HepG2 (cell line): ENCODE measurements at regions not wholly inside any gene's neighbourhood (a gene's known extent, or its start where the extent isn't known, plus 50 kb on each side); places are given as distances from the start of the nearest gene placed in this dataset.

ENCODE experiments used
- ATAC-seq: fragments of 200-7000 bp; cut with Tn5 transposase; 3 replicates; pipeline ENCODE4 v1.9.1; 2020; ENCODE audit warnings: mild to moderate bottlenecking, moderate library complexity
- BruUV-seq: library from RNA; stranded (reverse); fragments of 400-500 nt; replicated peaks from 2 replicates; lab custom pipeline; 2021; lab: Mats Ljungman, UMichigan
- CTCF ChIA-PET: fragments of 300-600 bp; formaldehyde crosslinking; extraction: SDS; loops from one replicate; lab custom pipeline; 2021; ENCODE audit warnings: low total read pairs, inconsistent platforms, low intra/inter-chr PET ratio; lab: Yijun Ruan, JAX
- POLR2A ChIA-PET: fragments of 350-600 bp; sonication (Branson Sonifier 250); formaldehyde crosslinking; loops from one replicate; lab custom pipeline; 2020; ENCODE audit warnings: antibody characterized with exemption, inconsistent platforms; lab: Yijun Ruan, JAX
- DNase-seq: peaks from one replicate; pipeline ENCODE4 v3.0.0-alpha.2; 2015; ENCODE audit warnings: low spot score
- FAIRE-seq: peaks from 3 replicates; lab custom pipeline; 2011; peaks lifted over from hg19 to GRCh38; lab: Jason Lieb, UNC
- H2AFZ ChIP-seq: one replicate; pipeline ENCODE4 v1.6.1; 2011; ENCODE audit warnings: low read length, inconsistent platforms
- H3K27ac ChIP-seq: fragments of 300-600 bp; 3 replicates; pipeline ENCODE4 v1.8.0; 2011; ENCODE audit warnings: mixed run types, mild to moderate bottlenecking, mixed read lengths, low read length, inconsistent platforms; ENCODE audit not compliant: insufficient read depth; ENCODE audit errors: extremely low read length
- H3K27me3 ChIP-seq, 2 experiments: fragments of 200-600 bp in 1 of 2; 2 replicates in 1 of 2; 3 replicates in 1 of 2; pipeline versions ENCODE4 v1.6.0 to v1.8.0; 2011; ENCODE audit warnings: low read length in 2 of 2, mild to moderate bottlenecking in 2 of 2, moderate library complexity in 2 of 2, inconsistent platforms in 1 of 2; ENCODE audit not compliant: insufficient read depth in 2 of 2, control insufficient read depth in 1 of 2
- H3K36me3 ChIP-seq, 2 experiments: fragments of 200-600 bp in 1 of 2; replicated peaks in 1 of 2; 2 replicates in 1 of 2; 3 replicates in 1 of 2; pipeline versions ENCODE4 v1.5.1 to v1.8.0; 2011; ENCODE audit warnings: low read length in 2 of 2, inconsistent platforms in 1 of 2; ENCODE audit not compliant: insufficient read depth in 2 of 2, control insufficient read depth in 1 of 2
- H3K4me1 ChIP-seq: 2 replicates; pipeline ENCODE4 v1.5.1; 2012; ENCODE audit warnings: low read length, inconsistent platforms; ENCODE audit not compliant: insufficient read depth
- H3K4me2 ChIP-seq: 2 replicates; pipeline ENCODE4 v1.6.0; 2011; ENCODE audit warnings: low read depth, low read length, inconsistent platforms
- H3K4me3 ChIP-seq, 3 experiments: fragments of 200-600 bp in 1 of 3; sonication (generic), shearing (Covaris generic) in 1 of 3; replicated peaks in 1 of 3; 2 replicates each; pipeline ENCODE4 v1.5.1; 2011 to 2016; ENCODE audit warnings: low read length in 3 of 3, inconsistent platforms in 2 of 3, low read depth in 2 of 3, mild to moderate bottlenecking in 2 of 3, control low read depth in 1 of 3, mixed read lengths in 1 of 3; ENCODE audit not compliant: insufficient read depth in 1 of 3
- H3K79me2 ChIP-seq: one replicate; pipeline ENCODE4 v1.6.1; 2011; ENCODE audit warnings: low read length, inconsistent platforms; ENCODE audit not compliant: insufficient read depth
- H3K9ac ChIP-seq: 2 replicates; pipeline ENCODE4 v1.6.0; 2011; ENCODE audit warnings: mild to moderate bottlenecking, low read depth, low read length, inconsistent platforms; ENCODE audit not compliant: insufficient read depth
- H3K9me3 ChIP-seq: 2 replicates; pipeline ENCODE4 v1.5.1; 2012; ENCODE audit warnings: mild to moderate bottlenecking, low read length
- H4K20me1 ChIP-seq: 2 replicates; pipeline ENCODE4 v1.6.0; 2011; ENCODE audit warnings: inconsistent platforms, mild to moderate bottlenecking, low read length, moderate library complexity; ENCODE audit not compliant: insufficient read depth
- ARHGAP35 ChIP-seq: sonication (generic); formaldehyde crosslinking; IDR thresholded peaks from 2 replicates; pipeline ENCODE4 v1.9.0; 2022; ENCODE audit warnings: mild to moderate bottlenecking, inconsistent platforms, moderate library complexity, missing genetic modification reagents, borderline replicate concordance
- GTF3A ChIP-seq: sonication (generic); formaldehyde crosslinking; conservative IDR thresholded peaks from 2 replicates; pipeline ENCODE4 v1.4.0; 2020; ENCODE audit warnings: mild to moderate bottlenecking, missing genetic modification reagents
- HOXA3 ChIP-seq: sonication (generic); formaldehyde crosslinking; IDR thresholded peaks from 2 replicates; pipeline ENCODE4 v1.5.0; 2020; ENCODE audit warnings: missing genetic modification reagents
- MIER3 ChIP-seq: IDR thresholded peaks from 2 replicates; pipeline ENCODE4 v1.6.1; 2016; ENCODE audit warnings: missing compliant biosample characterization, borderline replicate concordance
- NR2F2 ChIP-seq: IDR thresholded peaks from 2 replicates; pipeline ENCODE4 v1.6.1; 2012; ENCODE audit warnings: low read depth, inconsistent platforms, borderline replicate concordance
- PHF20 ChIP-seq: sonication (generic); formaldehyde crosslinking; IDR thresholded peaks from 2 replicates; pipeline ENCODE4 v1.5.0; 2020; ENCODE audit warnings: mild to moderate bottlenecking, missing genetic modification reagents
- REL ChIP-seq: sonication (generic); formaldehyde crosslinking; conservative IDR thresholded peaks from 2 replicates; pipeline ENCODE4 v1.8.0; 2022; ENCODE audit warnings: mild to moderate bottlenecking, missing genetic modification reagents, moderate library complexity
- SRY ChIP-seq: sonication (generic); formaldehyde crosslinking; IDR thresholded peaks from 2 replicates; pipeline ENCODE4 v1.8.0; 2022; ENCODE audit warnings: mild to moderate bottlenecking, missing genetic modification reagents
- ZNF326 ChIP-seq: sonication (generic); formaldehyde crosslinking; IDR thresholded peaks from 2 replicates; pipeline ENCODE4 v1.4.0; 2020; ENCODE audit warnings: missing genetic modification reagents, borderline replicate concordance
- ZNF558 ChIP-seq: sonication (generic); formaldehyde crosslinking; IDR thresholded peaks from 2 replicates; pipeline ENCODE4 v1.9.0; 2022; ENCODE audit warnings: mild to moderate bottlenecking, missing genetic modification reagents, borderline replicate concordance
- ZNF672 ChIP-seq: sonication (generic); formaldehyde crosslinking; IDR thresholded peaks from 2 replicates; pipeline ENCODE4 v1.8.1; 2022; ENCODE audit warnings: missing genetic modification reagents
- WGBS: methylation state at CpG from one replicate; pipeline ENCODE4 v1.1.6; 2017; ENCODE audit warnings: low lambda C conversion rate; 5-methylcytosine and 5-hydroxymethylcytosine counted together
- in situ Hi-C: cut with HindIII; loops from 2 replicates; pipeline ENCODE4 v1.10.0; 2017; ENCODE audit warnings: low pct_unique_long_range_greater_than_20kb; ENCODE audit not compliant: extremely low pct_ligation_motif_present
- intact Hi-C: fragments of 100-400 bp; cut with micrococcal nuclease; formaldehyde crosslinking; loops from one replicate; pipeline ENCODE4 v1.10.0; 2022; ENCODE audit not compliant: unreplicated experiment
- TF ChIP-seq, protein P1 (sequence below): sonication (generic); formaldehyde crosslinking; IDR thresholded peaks from 2 replicates; pipeline ENCODE4 v1.5.1; 2020; ENCODE audit warnings: missing genetic modification reagents, mild to moderate bottlenecking, borderline replicate concordance
- TF ChIP-seq, protein P2 (sequence below): sonication (generic); formaldehyde crosslinking; IDR thresholded peaks from 2 replicates; pipeline ENCODE4 v1.4.0; 2020; ENCODE audit warnings: mild to moderate bottlenecking, low read depth, missing genetic modification reagents
- TF ChIP-seq, protein P3 (sequence below): sonication (generic); formaldehyde crosslinking; IDR thresholded peaks from 2 replicates; pipeline ENCODE4 v1.8.0; 2022; ENCODE audit warnings: missing genetic modification reagents, low read depth, mild to moderate bottlenecking, borderline replicate concordance
- TF ChIP-seq, protein P4 (sequence below): sonication (generic); formaldehyde crosslinking; IDR thresholded peaks from 2 replicates; pipeline ENCODE4 v1.4.0; 2020; ENCODE audit warnings: mild to moderate bottlenecking, missing genetic modification reagents
- TF ChIP-seq, protein P5 (sequence below): sonication (generic); formaldehyde crosslinking; IDR thresholded peaks from 2 replicates; pipeline ENCODE4 v1.5.0; 2020; ENCODE audit warnings: missing genetic modification reagents

DNA sequence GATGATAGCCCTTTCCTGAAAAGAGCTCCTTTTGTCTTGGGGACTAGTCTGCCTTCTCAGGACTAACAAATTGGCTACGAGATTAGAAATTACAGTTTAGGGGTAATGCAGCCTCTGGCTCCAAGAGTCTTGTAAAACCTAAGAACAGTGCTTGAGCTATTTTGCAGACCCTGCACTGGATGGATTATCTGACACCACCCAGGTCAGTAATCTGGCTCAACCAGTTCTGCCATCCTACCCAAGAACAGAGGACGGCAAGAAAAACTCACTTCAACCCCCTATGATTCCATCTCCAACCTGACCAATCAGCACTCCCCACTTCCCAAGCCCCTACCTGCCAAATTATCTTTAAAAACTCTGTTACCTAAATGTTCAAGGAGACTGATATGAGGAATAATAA, 225.1 kb downstream of the FAM47A start:
- intact Hi-C loops: no loop called here
- ATAC-seq: no peak
- POLR2A ChIA-PET: no interaction called here

More for the DNA sequence above, 225.1 kb downstream of the FAM47A start:
- Histone ChIP-seq H3K79me2 (no peaks in the 10 kb centered on the region), H3K27me3 (no peaks in the 10 kb centered on the region), H3K4me1 (no peaks in the 10 kb centered on the region), H3K4me2 (no peak overlapping the region), H3K36me3 (no peaks in the 10 kb centered on the region), H3K27ac (no peak overlapping the region), H3K4me3 (no peak overlapping the region), H3K9me3 (peaks cover 37% of the 10 kb centered on the region), H4K20me1 (no peaks in the 10 kb centered on the region), H2AFZ (no peak overlapping the region), H3K9ac (no peak overlapping the region)
- BruUV-seq: no TSS peak
- FAIRE-seq (no peak), DNase-seq (no peak)
- WGBS: no CpG with 5 or more reads among the region's 2 CpGs
- CTCF ChIA-PET: no interaction called here
- TF ChIP-seq MIER3: no peak
- no peak for TF ChIP-seq NR2F2
- TF ChIP-seq ZNF558: no peak
- no peak for TF ChIP-seq ZNF672
- no peak for TF ChIP-seq GTF3A (CRISPR knock-in tag)
- no peak for TF ChIP-seq ZNF326 (CRISPR knock-in tag)
- no peak for TF ChIP-seq ARHGAP35 (CRISPR knock-in tag)
- TF ChIP-seq, protein P1, sequence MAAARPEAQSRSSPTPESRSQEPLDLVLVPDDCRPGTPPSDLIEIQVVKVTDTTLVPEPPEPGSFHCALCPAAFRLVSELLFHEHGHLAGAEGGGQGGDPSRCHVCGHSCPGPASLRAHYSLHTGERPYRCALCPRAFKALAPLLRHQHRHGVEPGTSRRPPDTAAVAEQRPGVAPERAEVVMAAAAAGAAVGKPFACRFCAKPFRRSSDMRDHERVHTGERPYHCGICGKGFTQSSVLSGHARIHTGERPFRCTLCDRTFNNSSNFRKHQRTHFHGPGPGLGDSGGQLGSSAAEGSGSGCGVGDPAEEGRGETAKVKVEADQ (CRISPR knock-in tag): no peak
- TF ChIP-seq, protein P2, sequence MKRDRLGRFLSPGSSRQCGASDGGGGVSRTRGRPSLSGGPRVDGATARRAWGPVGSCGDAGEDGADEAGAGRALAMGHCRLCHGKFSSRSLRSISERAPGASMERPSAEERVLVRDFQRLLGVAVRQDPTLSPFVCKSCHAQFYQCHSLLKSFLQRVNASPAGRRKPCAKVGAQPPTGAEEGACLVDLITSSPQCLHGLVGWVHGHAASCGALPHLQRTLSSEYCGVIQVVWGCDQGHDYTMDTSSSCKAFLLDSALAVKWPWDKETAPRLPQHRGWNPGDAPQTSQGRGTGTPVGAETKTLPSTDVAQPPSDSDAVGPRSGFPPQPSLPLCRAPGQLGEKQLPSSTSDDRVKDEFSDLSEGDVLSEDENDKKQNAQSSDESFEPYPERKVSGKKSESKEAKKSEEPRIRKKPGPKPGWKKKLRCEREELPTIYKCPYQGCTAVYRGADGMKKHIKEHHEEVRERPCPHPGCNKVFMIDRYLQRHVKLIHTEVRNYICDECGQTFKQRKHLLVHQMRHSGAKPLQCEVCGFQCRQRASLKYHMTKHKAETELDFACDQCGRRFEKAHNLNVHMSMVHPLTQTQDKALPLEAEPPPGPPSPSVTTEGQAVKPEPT: no peak
- TF ChIP-seq, protein P3, sequence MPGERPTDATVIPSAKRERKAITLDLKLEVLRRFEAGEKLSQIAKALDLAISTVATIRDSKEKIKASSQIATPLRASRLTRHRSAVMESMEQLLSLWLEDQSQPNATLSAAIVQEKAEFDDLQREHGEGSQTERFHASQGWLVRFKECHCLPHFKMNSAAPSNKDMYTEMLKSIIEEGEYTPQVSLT (CRISPR knock-in tag): no peak
- TF ChIP-seq, protein P4, sequence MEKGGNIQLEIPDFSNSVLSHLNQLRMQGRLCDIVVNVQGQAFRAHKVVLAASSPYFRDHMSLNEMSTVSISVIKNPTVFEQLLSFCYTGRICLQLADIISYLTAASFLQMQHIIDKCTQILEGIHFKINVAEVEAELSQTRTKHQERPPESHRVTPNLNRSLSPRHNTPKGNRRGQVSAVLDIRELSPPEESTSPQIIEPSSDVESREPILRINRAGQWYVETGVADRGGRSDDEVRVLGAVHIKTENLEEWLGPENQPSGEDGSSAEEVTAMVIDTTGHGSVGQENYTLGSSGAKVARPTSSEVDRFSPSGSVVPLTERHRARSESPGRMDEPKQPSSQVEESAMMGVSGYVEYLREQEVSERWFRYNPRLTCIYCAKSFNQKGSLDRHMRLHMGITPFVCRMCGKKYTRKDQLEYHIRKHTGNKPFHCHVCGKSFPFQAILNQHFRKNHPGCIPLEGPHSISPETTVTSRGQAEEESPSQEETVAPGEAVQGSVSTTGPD (CRISPR knock-in tag): no peak
- TF ChIP-seq REL (CRISPR knock-in tag): no peak
- TF ChIP-seq, protein P5, sequence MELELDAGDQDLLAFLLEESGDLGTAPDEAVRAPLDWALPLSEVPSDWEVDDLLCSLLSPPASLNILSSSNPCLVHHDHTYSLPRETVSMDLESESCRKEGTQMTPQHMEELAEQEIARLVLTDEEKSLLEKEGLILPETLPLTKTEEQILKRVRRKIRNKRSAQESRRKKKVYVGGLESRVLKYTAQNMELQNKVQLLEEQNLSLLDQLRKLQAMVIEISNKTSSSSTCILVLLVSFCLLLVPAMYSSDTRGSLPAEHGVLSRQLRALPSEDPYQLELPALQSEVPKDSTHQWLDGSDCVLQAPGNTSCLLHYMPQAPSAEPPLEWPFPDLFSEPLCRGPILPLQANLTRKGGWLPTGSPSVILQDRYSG (CRISPR knock-in tag): no peak
- no peak for TF ChIP-seq HOXA3 (CRISPR knock-in tag)
- no peak for TF ChIP-seq SRY (CRISPR knock-in tag)
- no peak for TF ChIP-seq PHF20
- in situ Hi-C loops: no loop called here
